ENCODE measurements at regions not wholly inside any gene's neighbourhood (a gene's known extent, or its start where the extent isn't known, plus 50 kb on each side); places are given as distances from the start of the nearest gene placed in this dataset.
"Not testable (repeated sequence)": the region's sequence is repeated elsewhere in the genome, so short reads cannot be mapped to it uniquely, and the experiment has no call there.

- TF ChIP-seq CTCF (conservative IDR thresholded peaks at IDR 0.05 in 1 of 2, IDR thresholded peaks at IDR 0.05 in 1 of 2; ENCODE audit: extremely low read depth in 1 of 2, insufficient read depth in 1 of 2, low read depth in 1 of 2, low read length in 2 of 2); EZH2 (IDR thresholded peaks at IDR 0.05; ENCODE audit: borderline replicate concordance, low read length): not testable (repeated sequence)
Measured at GRCh38 chrX:128674326-128675086, 622.3 kb upstream of the ACTRT1 start.
